Left kidney (tissue), 1 donor: ENCODE measurements at regions not wholly inside any gene's neighbourhood (a gene's known extent, or its start where the extent isn't known, plus 50 kb on each side); places are given as distances from the start of the nearest gene placed in this dataset.

ENCODE experiments used
- DNase-seq: peaks from one replicate; pipeline ENCODE4 v3.0.0-alpha.2; 2013

DNA sequence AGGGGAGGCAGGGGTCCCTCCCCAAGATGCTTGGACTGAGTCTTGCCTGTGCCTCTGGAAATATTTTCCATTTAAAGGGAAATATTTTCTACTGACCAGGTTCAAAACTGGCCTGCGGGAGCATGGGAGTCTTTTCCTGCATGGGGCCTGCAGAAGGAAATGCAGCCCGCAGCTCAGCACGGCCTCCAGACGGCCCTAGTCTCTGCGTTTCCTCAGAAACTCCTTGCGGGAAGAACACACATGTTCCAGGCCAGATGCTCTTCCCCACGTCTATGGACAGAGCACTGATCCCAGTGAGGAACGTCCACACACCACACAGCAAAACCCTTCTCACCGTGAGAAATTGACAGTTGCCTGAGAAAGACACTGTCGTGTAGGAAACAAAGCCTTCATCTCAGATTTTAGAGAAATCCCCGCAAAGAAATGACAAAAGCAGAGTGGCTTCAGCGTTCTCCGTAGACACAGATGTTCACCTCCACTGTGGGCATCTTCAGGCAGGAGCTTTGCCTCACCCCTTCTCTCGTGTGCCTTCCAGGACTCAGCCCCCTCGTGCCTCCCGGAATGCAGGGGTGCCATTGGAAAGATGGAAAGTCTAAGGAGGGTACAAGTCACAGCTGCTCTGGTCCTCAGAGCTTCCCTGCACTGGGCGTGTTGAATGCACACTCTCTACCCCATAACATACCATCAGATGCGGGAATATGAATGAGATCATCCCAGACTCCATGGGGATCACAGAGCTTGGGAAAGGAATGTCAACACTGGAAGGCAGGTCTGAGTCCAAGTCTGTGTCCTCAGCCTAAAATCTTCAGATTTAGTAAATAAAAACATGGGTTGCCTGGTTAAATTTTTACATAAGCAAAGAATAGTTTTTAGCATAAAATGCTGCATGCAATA is 438.7 kb upstream of the SALL3 start:
- DNase-seq, result no peak

DNA sequence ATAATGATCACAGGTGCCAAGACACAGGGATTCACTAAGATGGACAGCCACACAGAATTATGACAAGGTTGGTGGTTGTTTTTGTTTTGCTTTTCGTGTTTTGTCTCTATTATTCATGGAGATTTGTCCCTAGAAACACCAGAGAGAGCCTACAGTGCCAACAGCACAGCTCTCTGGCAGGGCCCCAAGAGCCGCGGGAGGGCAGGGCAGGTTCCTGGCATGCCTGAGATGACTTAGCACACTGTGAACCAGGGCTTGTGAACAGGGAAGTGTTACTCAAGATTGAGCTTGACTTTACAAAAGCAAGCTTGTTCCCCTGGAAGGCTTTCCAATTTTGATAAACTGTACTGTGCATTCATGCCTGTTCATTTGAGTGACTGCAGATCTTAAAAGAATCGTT is 437.4 kb upstream of the SALL3 start:
- DNase-seq, result no peak

DNA sequence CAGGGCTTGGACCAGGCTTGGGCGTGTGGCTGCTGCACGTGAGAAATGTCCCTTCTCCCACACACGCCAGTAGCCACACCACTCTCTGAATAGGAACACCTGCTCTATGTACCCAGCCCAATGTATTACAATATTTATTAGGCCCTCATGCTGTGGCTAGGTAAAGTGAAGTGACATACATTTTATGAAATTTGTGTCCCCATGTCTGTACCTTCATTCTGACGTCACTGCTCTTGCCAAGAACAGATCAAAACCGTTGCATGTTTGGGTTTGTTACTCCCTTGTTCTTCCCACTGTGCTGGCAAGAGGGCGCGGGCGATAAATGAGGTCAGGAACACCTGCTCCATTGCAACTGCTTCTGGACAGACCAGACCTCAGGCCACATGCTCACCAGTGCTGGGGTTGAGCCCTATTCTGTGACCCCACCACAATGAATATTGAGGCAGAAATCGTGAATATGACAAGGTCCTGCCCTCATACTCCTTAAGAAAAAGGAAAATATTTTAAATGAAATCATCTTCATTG is 436.4 kb upstream of the SALL3 start:
- DNase-seq, result no peak

DNA sequence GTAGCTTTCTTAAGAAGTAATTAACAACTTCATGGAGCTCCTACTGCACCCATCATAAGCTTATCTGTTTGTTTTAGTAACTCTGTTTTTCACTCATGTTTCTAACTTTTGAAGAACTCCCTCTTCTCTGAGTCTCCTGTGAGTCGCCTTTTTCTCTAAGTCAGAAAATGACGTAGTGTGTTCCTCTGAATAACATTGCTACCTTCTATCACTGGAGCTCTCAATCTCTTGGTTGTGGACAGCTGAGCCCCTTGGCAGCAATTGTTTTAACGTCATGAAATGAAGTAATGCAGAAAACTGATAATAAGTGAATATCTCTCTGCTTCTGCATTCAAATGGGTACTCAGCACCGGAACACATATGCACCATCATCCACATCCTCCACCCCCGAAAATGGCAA is 433.3 kb upstream of the SALL3 start:
- DNase-seq, result no peak

DNA sequence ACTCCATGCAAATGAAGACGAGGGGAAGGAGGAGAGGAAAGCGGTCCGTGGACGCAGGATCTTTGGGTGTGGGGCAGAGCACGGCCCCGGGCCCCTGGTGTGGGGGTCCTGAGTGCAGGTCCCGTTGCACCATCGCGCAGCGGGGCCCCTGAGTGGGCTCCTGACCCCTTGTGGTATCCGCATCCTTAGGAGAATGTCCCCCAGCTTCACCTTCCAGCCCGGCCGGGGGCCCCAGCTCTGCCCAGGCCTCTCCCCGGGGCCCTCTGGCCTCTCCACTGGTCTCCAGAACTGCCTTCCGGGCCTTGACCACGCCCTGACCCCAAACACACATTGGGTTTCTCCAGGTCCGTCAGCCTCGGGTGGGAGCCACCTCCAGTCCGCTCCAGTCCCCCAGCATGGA is 431.8 kb upstream of the SALL3 start:
- DNase-seq, result no peak

DNA sequence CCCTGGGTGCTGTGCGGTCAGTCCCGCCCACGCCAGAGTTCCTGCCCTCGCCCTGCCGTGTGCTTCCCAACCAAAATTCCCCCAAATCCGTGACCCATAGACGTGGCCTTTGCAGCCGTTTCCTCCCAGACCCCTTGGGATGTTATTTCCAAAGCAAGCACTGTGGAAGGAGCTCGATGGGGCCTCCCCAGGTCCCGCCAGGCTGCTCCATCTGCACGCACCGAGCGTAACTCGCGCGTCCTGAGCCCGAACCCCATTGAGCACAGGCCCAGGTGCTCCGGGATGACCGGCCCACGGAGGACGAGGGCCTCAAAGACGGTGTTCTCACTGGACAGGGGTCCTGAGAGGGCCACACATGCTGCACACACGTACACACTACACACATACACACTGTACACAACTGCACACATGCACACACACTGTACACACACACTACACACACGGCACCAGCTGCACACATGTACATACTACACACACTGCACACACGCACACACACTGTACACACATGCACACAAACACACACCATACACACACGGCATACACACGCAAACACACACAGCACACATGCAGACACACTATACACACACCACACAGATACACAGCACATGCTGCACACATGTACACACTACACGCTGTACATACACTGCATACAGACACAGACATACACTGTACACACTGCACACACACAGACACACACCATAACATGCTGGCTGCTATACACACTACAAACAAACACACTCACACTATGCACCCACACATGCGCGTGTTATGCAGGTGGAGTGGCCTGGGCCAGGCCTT is 431.2 kb upstream of the SALL3 start:
- DNase-seq, result no peak

DNA sequence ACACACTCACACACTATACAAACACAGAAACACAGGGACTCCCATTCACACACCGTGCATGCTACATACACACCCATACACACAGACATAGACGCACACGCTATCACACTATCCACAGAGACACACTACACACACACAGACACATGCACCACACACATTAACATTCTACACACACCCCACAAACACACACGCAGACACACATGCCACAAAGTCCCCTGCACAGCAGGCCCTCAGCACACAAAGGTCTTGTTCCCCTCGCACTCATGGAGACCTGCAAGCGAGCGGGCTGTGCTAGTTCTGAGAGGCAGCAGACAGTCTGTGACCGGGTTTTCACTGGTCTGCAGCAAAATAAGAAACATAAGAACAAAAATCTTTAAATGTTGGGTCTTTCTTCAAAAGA is 429.6 kb upstream of the SALL3 start:
- DNase-seq, result no peak

DNA sequence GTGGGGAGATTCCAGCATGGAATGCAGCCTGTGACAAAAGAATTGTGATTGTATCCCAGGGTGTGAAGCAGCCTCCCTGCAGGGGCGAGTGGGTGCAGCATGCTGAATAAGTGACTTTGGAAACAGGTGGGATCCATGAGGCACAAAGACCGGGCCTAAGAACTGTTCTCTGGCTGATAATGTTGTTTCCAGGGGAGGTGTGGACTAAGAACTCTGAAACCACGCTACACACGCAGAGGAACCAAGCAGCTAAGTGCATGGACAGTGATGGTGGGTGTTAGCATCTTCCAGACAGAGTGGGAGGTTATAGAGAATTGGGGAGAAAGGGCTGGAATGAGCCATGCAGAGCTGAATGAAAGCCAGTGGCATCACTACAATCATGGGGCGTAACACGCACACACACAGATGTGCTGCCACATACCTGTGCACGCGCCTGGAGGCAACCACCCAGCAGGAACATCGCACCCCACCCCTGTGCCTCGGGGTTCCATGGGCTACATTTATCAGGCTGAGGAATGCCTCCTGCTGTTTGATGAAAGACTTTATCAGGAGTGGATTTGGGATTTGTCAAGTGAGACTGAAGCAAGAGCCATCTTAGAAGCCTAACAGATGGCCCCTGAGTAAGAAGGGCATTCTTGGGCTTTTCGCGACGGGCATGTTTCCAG is 424.5 kb upstream of the SALL3 start:
- DNase-seq, result no peak

DNA sequence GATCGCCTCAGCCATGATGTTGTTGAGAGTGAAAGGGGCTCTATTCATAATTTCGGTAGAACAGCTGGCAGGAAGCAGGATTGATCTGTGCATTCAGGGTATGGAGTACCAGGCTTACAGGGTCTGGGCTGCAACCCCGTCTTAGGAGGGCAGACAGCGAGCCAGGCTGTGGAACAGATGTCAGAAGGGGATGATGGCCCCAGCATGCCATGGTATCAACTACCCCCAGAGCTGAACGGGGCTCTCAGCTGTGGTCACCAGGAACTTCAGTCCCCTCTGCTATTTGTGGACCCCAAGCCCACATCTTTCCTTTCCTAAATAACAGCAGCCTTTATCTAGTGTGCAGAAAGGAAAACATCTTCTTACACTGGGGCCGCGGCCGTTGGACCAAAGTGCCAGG is 422.2 kb upstream of the SALL3 start:
- DNase-seq, result no peak

DNA sequence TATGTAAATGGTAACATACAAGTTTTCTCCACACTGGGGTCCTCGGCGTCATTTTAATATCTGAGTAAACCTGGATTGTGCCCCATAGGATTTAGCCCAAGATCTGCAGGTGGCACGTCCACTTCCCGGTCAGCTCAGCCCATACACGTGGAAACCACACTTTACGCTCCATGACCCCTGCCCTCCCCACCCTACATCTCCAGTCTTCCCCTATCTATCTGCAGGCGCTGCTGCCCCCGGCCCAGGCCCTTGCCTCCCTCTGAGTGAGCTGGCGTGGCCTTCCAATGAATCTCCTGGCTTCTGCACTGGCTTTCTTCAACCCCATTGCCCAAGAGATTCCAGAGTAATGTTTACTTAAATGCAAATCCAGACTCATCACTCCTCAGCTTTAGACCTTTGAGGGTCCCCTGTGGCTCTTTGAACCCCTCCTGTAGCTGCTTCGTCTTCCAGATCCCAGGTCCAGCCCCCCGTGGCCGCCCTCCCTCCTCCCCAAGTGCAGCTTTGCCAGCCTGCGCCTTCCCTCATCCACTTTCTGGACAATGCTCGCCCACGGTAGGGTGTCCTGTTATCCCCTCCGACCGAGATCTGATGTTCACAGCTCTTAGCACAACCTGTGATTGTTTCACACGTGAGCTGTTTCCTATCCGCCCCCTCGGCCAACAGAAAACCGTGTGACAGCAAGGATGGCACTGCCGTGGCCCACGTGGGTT is 421.4 kb upstream of the SALL3 start:
- DNase-seq, result no peak

DNA sequence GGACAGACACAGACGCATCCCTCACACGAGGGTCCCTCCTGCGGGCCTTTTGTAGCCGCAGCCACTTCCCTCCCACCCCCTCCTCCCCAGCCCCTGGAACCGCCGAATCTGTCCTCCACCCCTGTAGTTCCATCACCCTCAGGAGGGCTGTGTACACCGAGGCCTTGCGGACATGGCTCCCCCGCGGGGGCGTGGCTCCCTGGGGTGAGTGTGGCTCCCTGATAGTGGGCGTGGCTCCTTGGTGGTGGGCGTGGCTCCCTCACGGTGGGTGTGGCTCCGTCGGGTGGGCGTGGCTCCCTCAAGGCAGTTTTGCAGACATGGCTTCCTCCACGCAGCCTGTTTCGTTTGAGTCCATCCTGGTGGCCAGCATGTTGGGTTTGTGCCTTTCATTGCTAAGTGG is 420.7 kb upstream of the SALL3 start:
- no peak for DNase-seq

DNA sequence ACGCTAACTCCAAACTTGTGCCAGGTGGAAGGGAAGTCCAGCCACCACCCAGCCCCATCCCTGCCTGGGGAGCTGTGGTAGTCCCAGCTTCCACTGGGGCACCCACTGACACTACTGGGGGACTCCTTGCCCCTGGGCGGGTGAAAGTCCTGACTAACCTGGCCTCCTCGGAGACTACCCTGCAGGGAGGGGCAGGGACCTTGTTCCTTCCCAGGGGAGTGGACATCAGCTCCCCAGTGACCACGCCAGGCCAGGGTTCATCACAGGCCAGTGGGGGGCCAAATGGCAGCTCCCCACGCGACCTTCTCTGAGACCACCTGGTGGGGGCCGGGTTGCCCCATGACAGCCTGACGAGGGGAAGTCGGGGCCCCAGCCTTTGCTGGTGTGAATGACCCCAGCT is 420.0 kb upstream of the SALL3 start:
- DNase-seq, result no peak

DNA sequence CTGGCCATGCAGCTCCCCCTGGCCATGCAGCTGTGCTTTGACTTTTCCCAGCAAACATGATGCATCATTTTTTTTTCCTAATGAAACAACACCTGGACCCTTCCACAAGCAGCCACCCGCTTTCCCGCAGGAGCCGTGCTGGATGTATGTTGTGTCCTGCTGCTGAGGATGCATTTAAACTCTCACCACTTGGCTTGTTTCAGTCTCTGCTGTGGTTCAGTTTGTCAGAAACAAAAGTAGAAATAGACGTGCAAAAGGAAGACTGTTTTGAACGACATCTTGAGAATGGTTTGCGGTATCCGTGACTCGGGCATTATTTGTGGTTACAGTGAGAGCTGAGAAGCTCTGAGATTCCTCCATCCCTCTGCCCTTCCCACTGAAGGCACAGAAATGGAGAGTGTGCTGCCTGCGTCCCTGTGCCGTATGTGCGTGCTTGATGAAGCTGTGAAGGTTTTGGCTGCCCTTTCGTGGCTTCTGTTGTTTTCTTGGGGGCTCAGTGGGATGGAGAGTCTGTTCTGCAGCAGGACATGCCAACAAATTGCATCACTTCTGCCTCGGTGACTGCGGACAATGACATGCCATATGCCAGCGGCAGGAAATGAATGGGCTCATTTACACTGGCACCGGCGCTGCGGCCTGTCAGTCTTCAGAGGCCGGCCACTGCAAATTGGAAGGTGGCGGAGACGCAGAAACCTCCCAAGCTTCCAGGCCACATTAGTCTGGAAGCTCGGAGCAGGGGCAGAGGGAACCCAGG is 417.7 kb upstream of the SALL3 start:
- DNase-seq, result no peak

DNA sequence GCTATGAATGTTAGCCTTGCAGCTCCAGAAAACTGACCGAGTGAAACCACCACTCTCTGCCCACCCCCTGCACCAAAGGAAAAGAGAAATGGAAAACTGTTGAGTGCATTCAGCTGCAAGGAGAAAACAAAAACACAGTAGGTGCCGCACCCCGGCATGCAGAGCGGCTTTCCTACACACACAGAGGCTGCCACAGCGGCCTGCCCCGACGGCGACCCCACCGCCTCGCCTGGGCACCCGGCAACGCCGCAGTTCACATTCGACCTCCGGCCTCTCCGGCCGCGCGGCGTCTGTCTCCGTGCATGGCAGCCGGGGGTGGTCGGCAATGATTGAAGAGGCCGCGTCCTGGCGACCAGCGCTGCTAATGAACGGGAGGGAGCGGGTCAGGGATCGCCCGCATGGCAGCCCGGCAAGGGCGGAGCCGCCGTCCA is 417.1 kb upstream of the SALL3 start:
- DNase-seq, result no peak

DNA sequence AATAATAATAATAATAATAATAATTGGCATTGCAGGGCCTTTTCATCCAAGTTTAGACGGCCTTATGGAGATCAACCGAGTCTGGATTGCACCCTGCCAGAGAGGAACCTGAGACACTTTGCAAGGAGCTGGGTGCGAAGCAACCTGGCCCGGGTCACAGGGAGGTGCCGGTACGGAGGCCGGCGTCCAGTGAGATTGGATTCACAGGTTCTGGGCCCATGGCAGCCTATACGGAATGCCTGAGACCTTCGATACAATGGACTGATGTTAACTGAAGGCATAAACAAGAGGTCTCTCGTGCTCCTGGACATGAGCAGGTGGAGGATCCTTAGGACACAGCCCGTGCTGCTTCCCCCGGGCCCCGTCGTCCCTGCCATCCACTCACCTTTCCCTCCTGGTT is 416.5 kb upstream of the SALL3 start:
- no peak for DNase-seq

DNA sequence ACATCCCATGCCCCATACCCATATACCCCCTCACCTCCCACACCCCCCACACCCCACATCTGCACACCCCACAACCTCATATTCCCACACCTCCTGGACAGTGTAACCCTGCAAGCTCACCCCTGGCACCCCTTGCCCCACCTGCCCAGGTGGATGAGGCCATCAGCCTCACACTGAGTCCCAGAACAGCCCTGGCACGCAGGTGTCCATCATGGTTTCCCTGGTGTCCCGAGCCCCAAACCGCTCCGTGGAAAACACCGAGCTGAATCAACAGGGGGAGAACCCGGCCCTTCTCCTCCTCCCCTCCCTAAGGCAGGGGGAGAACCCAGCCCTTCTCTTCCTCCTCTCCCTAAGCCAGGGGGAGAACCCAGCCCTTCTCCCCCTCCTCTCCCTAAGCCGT is 415.6 kb upstream of the SALL3 start:
- DNase-seq, result no peak

DNA sequence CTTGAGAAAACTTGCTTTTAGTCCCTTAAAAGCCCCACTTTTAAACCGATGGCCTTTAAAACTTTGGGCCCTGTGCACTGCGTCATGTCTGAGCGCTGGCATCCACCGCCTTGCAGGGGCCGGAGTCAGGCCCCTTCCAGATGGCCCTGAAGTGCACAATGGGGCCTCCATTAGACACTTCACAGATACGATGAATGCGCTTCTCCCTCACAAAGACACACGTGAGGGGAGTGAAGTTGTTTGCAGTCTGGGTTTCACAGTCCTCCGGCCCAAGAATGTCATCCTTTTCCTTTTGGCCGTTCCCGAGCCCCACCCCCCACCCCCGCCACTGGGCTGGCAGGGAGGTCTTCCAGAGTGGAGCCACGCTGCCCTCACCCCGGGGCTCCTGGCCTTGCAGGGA is 415.1 kb upstream of the SALL3 start:
- DNase-seq, result no peak

DNA sequence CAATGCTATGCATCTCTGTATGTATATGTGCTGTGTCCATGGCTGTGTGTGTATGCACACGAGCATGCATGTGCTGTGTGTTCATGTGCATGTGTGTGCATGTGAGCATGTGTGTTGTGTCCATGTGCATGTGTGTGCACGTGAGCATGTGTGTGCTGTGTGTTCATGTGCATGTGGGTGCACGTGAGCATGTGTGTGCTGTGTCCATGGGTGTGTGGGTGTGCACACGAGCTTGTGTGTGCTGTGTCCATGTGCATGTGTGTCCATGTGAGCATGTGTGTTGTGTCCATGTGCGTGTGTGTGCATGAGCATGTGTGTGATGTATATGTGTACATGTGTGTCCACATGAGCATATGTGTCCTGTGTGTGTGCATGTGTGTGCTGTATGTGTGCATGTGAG is 414.4 kb upstream of the SALL3 start:
- no peak for DNase-seq

DNA sequence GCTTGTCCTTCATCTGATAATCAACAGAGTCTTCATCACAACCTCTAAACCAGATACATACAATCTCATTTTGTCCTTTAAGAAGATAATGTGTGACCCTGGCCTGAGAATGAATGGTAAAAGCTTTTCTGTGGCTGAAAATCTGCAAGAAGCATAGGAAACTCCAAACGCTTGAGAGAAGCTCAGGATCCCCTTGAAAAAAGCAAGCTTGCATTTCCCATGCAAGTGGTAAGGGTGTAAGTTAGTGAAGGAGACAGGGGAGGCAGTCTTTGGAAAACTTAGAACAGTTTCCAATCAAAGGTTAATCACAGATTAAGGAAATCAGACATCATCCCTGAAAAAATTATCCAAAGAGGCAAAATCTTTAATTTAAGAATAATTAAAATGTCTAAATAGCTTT is 413.6 kb upstream of the SALL3 start:
- DNase-seq, result no peak

DNA sequence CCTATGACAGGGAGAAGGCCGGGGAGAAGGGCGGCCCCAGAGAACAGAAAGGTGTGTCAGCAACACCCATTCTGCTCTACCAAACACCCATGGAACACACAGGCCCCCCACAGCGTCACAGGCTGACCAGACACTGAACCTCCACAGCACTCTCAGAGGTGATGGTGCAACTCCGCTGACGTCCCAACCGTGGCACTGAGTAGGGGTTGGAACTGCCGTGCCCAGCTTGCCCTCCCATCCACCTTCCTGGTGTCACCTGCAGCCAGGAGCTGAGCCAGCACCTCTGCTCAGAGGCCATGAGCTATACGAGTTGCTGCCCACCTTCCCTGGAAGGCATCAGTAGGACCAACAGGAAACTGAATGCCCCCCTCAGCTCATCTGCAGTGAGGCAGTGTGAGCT is 412.9 kb upstream of the SALL3 start:
- no peak for DNase-seq

DNA sequence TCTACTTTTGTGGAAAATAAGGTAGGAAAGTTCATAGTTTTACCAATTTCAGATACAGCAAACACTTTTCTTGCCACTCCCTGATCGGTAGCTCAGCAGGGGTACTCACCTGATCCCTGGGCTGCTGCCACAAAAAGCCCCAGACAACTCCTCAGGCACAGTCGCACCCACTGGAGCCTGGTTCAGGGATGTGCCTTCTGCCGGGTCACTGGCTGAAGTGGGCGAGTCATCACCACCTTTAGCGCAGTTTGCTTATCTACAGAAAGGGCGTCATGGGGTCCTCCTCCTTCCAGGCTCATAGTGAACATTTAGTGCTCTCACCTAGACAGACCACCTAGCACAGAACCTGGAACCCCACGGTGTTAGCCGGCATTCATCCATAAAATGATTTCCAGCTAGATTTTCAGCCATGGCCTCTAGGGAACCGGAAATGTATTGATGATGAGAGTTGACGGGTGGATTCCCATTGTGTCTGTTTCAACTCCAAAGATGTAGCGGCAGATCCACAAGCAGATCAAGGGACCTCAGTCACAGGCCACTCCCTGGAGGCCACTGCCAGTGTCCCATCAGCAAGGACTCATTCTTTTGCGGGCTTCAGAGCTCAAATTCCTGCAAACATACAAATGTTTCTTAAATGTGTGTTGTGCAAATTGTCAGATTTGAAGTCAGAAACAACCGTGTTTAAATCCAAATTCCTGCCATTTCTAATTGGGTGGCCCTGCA is 408.4 kb upstream of the SALL3 start:
- DNase-seq, result no peak
